Suprapubic skin (tissue), 3 donors: ENCODE measurements at regions not wholly inside any gene's neighbourhood (a gene's known extent, or its start where the extent isn't known, plus 50 kb on each side); places are given as distances from the start of the nearest gene placed in this dataset.

ENCODE experiments used
- POLR2A ChIP-seq, 2 donors: fragments of 450-650 bp; IDR thresholded peaks; one replicate each; pipeline ENCODE4 v1.6.1; 2017; ENCODE audit warnings: antibody characterized with exemption in 2 of 2, mild to moderate bottlenecking in 2 of 2, moderate library complexity in 2 of 2
- TF ChIP-seq, protein P1 (sequence below), 2 donors: fragments of 200-600 bp in 1 of 2; fragments of 450-650 bp in 1 of 2; sonication (generic) in 1 of 2; IDR thresholded peaks; one replicate each; pipeline ENCODE4 v1.5.1; 2016 to 2019; ENCODE audit warnings: antibody characterized with exemption in 2 of 2, mild to moderate bottlenecking in 1 of 2, moderate library complexity in 1 of 2

DNA sequence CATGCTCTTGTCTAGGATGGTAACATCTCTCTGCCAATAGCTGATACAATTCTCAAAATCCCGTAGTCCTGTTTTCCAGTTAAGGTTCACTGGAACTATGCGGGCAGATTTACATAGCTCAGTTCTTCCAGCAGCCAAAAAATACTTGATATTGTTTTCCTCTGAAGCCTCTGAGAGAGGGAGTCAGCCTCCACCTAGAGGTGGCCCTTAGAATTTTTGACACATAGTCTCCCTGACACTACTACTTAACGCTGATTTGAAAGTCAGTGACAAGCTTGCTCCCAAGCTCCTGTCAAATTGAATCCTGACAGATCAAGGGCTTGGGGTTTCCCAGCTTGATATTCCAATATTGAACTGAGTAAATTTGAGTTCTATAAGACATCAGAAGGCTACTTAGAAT lies 1780.1 kb downstream of the TP53TG3F start:
- TF ChIP-seq, protein P1, sequence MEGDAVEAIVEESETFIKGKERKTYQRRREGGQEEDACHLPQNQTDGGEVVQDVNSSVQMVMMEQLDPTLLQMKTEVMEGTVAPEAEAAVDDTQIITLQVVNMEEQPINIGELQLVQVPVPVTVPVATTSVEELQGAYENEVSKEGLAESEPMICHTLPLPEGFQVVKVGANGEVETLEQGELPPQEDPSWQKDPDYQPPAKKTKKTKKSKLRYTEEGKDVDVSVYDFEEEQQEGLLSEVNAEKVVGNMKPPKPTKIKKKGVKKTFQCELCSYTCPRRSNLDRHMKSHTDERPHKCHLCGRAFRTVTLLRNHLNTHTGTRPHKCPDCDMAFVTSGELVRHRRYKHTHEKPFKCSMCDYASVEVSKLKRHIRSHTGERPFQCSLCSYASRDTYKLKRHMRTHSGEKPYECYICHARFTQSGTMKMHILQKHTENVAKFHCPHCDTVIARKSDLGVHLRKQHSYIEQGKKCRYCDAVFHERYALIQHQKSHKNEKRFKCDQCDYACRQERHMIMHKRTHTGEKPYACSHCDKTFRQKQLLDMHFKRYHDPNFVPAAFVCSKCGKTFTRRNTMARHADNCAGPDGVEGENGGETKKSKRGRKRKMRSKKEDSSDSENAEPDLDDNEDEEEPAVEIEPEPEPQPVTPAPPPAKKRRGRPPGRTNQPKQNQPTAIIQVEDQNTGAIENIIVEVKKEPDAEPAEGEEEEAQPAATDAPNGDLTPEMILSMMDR (IDR thresholded peaks at IDR 0.05) = no peak
- no peak for TF ChIP-seq POLR2A (IDR thresholded peaks at IDR 0.05)
